ENCODE measurements at regions not wholly inside any gene's neighbourhood (a gene's known extent, or its start where the extent isn't known, plus 50 kb on each side); places are given as distances from the start of the nearest gene placed in this dataset.

GRCh38 chr3:86658876-86659275 lies 332.1 kb downstream of the VGLL3 start:
- no peak overlapping the region for H2AFZ ChIP-seq (ENCODE audit: insufficient read depth, low read length, poor library complexity)
- no peak overlapping the region for H4K12ac ChIP-seq (ENCODE audit: low read depth, low read length)
- no peaks in the 10 kb centered on the region for H3K4me1 ChIP-seq (ENCODE audit: control insufficient read depth in 1 of 2, insufficient read depth in 2 of 2, low read length in 2 of 2)
- H3K79me1 ChIP-seq (ENCODE audit: low read length): no peaks in the 10 kb centered on the region
- no peak overlapping the region for H3K4me3 ChIP-seq (ENCODE audit: low read depth, low read length)
- H3K9me3 ChIP-seq (ENCODE audit: insufficient read depth, low read depth, low read length): no peaks in the 10 kb centered on the region
- H3K36me3 ChIP-seq (ENCODE audit: control insufficient read depth in 1 of 2, insufficient read depth in 2 of 2, low read length in 2 of 2): no peaks in the 10 kb centered on the region
- H4K91ac ChIP-seq (ENCODE audit: low read depth, low read length): no peak overlapping the region
- no peak overlapping the region for H2BK12ac ChIP-seq (ENCODE audit: low read length)
- H3K23ac ChIP-seq (ENCODE audit: low read length): no peak overlapping the region
- H3K18ac ChIP-seq (ENCODE audit: low read length): no peak overlapping the region
- no peak overlapping the region for H2BK5ac ChIP-seq (ENCODE audit: low read depth, low read length, poor library complexity)
- no peak overlapping the region for H4K8ac ChIP-seq (ENCODE audit: low read depth, low read length)
- H3K79me2 ChIP-seq (ENCODE audit: control insufficient read depth, insufficient read depth, low read length, poor library complexity): no peaks in the 10 kb centered on the region
- H3K27ac ChIP-seq (ENCODE audit: low read depth, low read length): no peak overlapping the region
- no peak overlapping the region for H3K4ac ChIP-seq (ENCODE audit: low read depth, low read length)
- no peak overlapping the region for H2BK120ac ChIP-seq (ENCODE audit: insufficient read depth, low read length, poor library complexity)
- H3K27me3 ChIP-seq (ENCODE audit: insufficient read depth, low read length): no peaks in the 10 kb centered on the region
- no peak for DNase-seq
- H3K4me2 ChIP-seq (ENCODE audit: low read length): no peak overlapping the region
- H2AK5ac ChIP-seq (ENCODE audit: low read length): no peak overlapping the region
- no CpG with 5 or more reads among the region's 1 CpG for WGBS (ENCODE audit: extremely low coverage, insufficient coverage, insufficient read length)
- no peak overlapping the region for H3K9ac ChIP-seq (ENCODE audit: low read length)
- H3K14ac ChIP-seq (ENCODE audit: low read length): no peak overlapping the region

GRCh38 chr3:86654806-86655460 lies 336.0 kb downstream of the VGLL3 start:
- no CpG with 5 or more reads among the region's 6 CpGs for WGBS (ENCODE audit: extremely low coverage, insufficient coverage, insufficient read length)

GRCh38 chr3:86653661-86654205 lies 337.2 kb downstream of the VGLL3 start:
- H3K18ac ChIP-seq (ENCODE audit: low read length): no peak overlapping the region
- no peaks in the 10 kb centered on the region for H3K79me1 ChIP-seq (ENCODE audit: low read length)
- WGBS (ENCODE audit: extremely low coverage, insufficient coverage, insufficient read length): no CpG with 5 or more reads among the region's 6 CpGs

More at GRCh38 chr3:86654806-86655460, 336.0 kb downstream of the VGLL3 start:
- Histone ChIP-seq H2BK5ac (ENCODE audit: low read depth, low read length, poor library complexity) (no peak overlapping the region), H4K91ac (ENCODE audit: low read depth, low read length) (no peak overlapping the region), H3K27ac (ENCODE audit: low read depth, low read length) (no peak overlapping the region), H2BK120ac (ENCODE audit: insufficient read depth, low read length, poor library complexity) (no peak overlapping the region), H3K36me3 (ENCODE audit: control insufficient read depth in 1 of 2, insufficient read depth in 2 of 2, low read length in 2 of 2) (no peaks in the 10 kb centered on the region), H3K27me3 (ENCODE audit: insufficient read depth, low read length) (no peaks in the 10 kb centered on the region), H4K8ac (ENCODE audit: low read depth, low read length) (no peak overlapping the region), H3K4ac (ENCODE audit: low read depth, low read length) (no peak overlapping the region), H4K12ac (ENCODE audit: low read depth, low read length) (no peak overlapping the region), H3K9ac (ENCODE audit: low read length) (no peak overlapping the region), H3K4me1 (ENCODE audit: control insufficient read depth in 1 of 2, insufficient read depth in 2 of 2, low read length in 2 of 2) (no peaks in the 10 kb centered on the region), H3K4me3 (ENCODE audit: low read depth, low read length) (no peak overlapping the region), H3K4me2 (ENCODE audit: low read length) (no peak overlapping the region), H3K79me2 (ENCODE audit: control insufficient read depth, insufficient read depth, low read length, poor library complexity) (no peaks in the 10 kb centered on the region), H2AFZ (ENCODE audit: insufficient read depth, low read length, poor library complexity) (no peak overlapping the region), H3K14ac (ENCODE audit: low read length) (no peak overlapping the region), H3K18ac (ENCODE audit: low read length) (no peak overlapping the region), H3K79me1 (ENCODE audit: low read length) (no peaks in the 10 kb centered on the region), H2BK12ac (ENCODE audit: low read length) (no peak overlapping the region), H2AK5ac (ENCODE audit: low read length) (no peak overlapping the region), H3K23ac (ENCODE audit: low read length) (no peak overlapping the region), H3K9me3 (ENCODE audit: insufficient read depth, low read depth, low read length) (no peaks in the 10 kb centered on the region)
- DNase-seq: no peak

GRCh38 chr3:86648087-86648486 lies 342.9 kb downstream of the VGLL3 start:
- no peak overlapping the region for H2BK120ac ChIP-seq (ENCODE audit: insufficient read depth, low read length, poor library complexity)
- H4K91ac ChIP-seq (ENCODE audit: low read depth, low read length): no peak overlapping the region
- no peak overlapping the region for H2BK12ac ChIP-seq (ENCODE audit: low read length)
- no peak overlapping the region for H3K14ac ChIP-seq (ENCODE audit: low read length)
- no peak overlapping the region for H3K4ac ChIP-seq (ENCODE audit: low read depth, low read length)
- no peak for DNase-seq
- no peak overlapping the region for H2AK5ac ChIP-seq (ENCODE audit: low read length)
- H3K9me3 ChIP-seq (ENCODE audit: insufficient read depth, low read depth, low read length): no peaks in the 10 kb centered on the region
- H3K23ac ChIP-seq (ENCODE audit: low read length): no peak overlapping the region
- H3K79me2 ChIP-seq (ENCODE audit: control insufficient read depth, insufficient read depth, low read length, poor library complexity): no peaks in the 10 kb centered on the region
- no peak overlapping the region for H4K12ac ChIP-seq (ENCODE audit: low read depth, low read length)
- H3K36me3 ChIP-seq (ENCODE audit: control insufficient read depth in 1 of 2, insufficient read depth in 2 of 2, low read length in 2 of 2): no peaks in the 10 kb centered on the region
- H3K4me2 ChIP-seq (ENCODE audit: low read length): no peak overlapping the region
- H3K27me3 ChIP-seq (ENCODE audit: insufficient read depth, low read length): no peaks in the 10 kb centered on the region
- no peak overlapping the region for H4K8ac ChIP-seq (ENCODE audit: low read depth, low read length)
- H2AFZ ChIP-seq (ENCODE audit: insufficient read depth, low read length, poor library complexity): no peak overlapping the region
- H3K4me3 ChIP-seq (ENCODE audit: low read depth, low read length): no peak overlapping the region
- no peak overlapping the region for H3K27ac ChIP-seq (ENCODE audit: low read depth, low read length)
- no peak overlapping the region for H2BK5ac ChIP-seq (ENCODE audit: low read depth, low read length, poor library complexity)
- H3K79me1 ChIP-seq (ENCODE audit: low read length): no peaks in the 10 kb centered on the region
- no peak overlapping the region for H3K9ac ChIP-seq (ENCODE audit: low read length)
- WGBS (ENCODE audit: extremely low coverage, insufficient coverage, insufficient read length): no CpG with 5 or more reads among the region's 1 CpG
- H3K4me1 ChIP-seq (ENCODE audit: control insufficient read depth in 1 of 2, insufficient read depth in 2 of 2, low read length in 2 of 2): no peaks in the 10 kb centered on the region
- no peak overlapping the region for H3K18ac ChIP-seq (ENCODE audit: low read length)

More at GRCh38 chr3:86653661-86654205, 337.2 kb downstream of the VGLL3 start:
- Histone ChIP-seq H3K9ac (ENCODE audit: low read length) (no peak overlapping the region), H3K4me1 (ENCODE audit: control insufficient read depth in 1 of 2, insufficient read depth in 2 of 2, low read length in 2 of 2) (no peaks in the 10 kb centered on the region), H3K36me3 (ENCODE audit: control insufficient read depth in 1 of 2, insufficient read depth in 2 of 2, low read length in 2 of 2) (no peaks in the 10 kb centered on the region), H2BK12ac (ENCODE audit: low read length) (no peak overlapping the region), H3K9me3 (ENCODE audit: insufficient read depth, low read depth, low read length) (no peaks in the 10 kb centered on the region), H2BK120ac (ENCODE audit: insufficient read depth, low read length, poor library complexity) (no peak overlapping the region), H3K4me3 (ENCODE audit: low read depth, low read length) (no peak overlapping the region), H3K14ac (ENCODE audit: low read length) (no peak overlapping the region), H3K27me3 (ENCODE audit: insufficient read depth, low read length) (no peaks in the 10 kb centered on the region), H3K4ac (ENCODE audit: low read depth, low read length) (no peak overlapping the region), H3K79me2 (ENCODE audit: control insufficient read depth, insufficient read depth, low read length, poor library complexity) (no peaks in the 10 kb centered on the region), H2AFZ (ENCODE audit: insufficient read depth, low read length, poor library complexity) (no peak overlapping the region), H2BK5ac (ENCODE audit: low read depth, low read length, poor library complexity) (no peak overlapping the region), H4K12ac (ENCODE audit: low read depth, low read length) (no peak overlapping the region), H4K91ac (ENCODE audit: low read depth, low read length) (no peak overlapping the region), H4K8ac (ENCODE audit: low read depth, low read length) (no peak overlapping the region), H3K4me2 (ENCODE audit: low read length) (no peak overlapping the region), H2AK5ac (ENCODE audit: low read length) (no peak overlapping the region), H3K27ac (ENCODE audit: low read depth, low read length) (no peak overlapping the region), H3K23ac (ENCODE audit: low read length) (no peak overlapping the region)
- DNase-seq: no peak
